Upper lobe of right lung (tissue), 1 donor: ENCODE measurements at regions not wholly inside any gene's neighbourhood (a gene's known extent, or its start where the extent isn't known, plus 50 kb on each side); places are given as distances from the start of the nearest gene placed in this dataset.

ENCODE experiments used
- ATAC-seq: fragments of 200-7000 bp; cut with Tn5 transposase; one replicate; pipeline ENCODE4 v1.9.1; 2020; ENCODE audit warnings: mild to moderate bottlenecking, moderate library complexity
- DNase-seq: peaks from one replicate; pipeline ENCODE4 v3.0.0-alpha.2; 2020
- H3K27ac ChIP-seq: fragments of 200-600 bp; one replicate; pipeline ENCODE4 v1.8.0; 2022
- H3K27me3 ChIP-seq: fragments of 200-600 bp; one replicate; pipeline ENCODE4 v1.8.0; 2022; ENCODE audit warnings: mild to moderate bottlenecking
- H3K36me3 ChIP-seq: fragments of 200-600 bp; one replicate; pipeline ENCODE4 v1.8.0; 2022
- H3K4me1 ChIP-seq: fragments of 200-600 bp; one replicate; pipeline ENCODE4 v1.8.0; 2022
- H3K4me3 ChIP-seq: fragments of 200-600 bp; one replicate; pipeline ENCODE4 v1.8.0; 2022; ENCODE audit warnings: mild to moderate bottlenecking
- H3K9me3 ChIP-seq: fragments of 200-600 bp; one replicate; pipeline ENCODE4 v1.8.0; 2022
- CTCF ChIP-seq: fragments of 200-600 bp; IDR thresholded peaks from one replicate; pipeline ENCODE4 v1.8.0; 2022; ENCODE audit warnings: antibody characterized with exemption
- intact Hi-C: fragments of 100-400 bp; cut with DNase I; formaldehyde crosslinking; loops from one replicate; pipeline ENCODE4 v1.11.0; 2022
- donor health status: DM: no; HTN: yes; CAD: no; lungs with severe emphysema.

DNA sequence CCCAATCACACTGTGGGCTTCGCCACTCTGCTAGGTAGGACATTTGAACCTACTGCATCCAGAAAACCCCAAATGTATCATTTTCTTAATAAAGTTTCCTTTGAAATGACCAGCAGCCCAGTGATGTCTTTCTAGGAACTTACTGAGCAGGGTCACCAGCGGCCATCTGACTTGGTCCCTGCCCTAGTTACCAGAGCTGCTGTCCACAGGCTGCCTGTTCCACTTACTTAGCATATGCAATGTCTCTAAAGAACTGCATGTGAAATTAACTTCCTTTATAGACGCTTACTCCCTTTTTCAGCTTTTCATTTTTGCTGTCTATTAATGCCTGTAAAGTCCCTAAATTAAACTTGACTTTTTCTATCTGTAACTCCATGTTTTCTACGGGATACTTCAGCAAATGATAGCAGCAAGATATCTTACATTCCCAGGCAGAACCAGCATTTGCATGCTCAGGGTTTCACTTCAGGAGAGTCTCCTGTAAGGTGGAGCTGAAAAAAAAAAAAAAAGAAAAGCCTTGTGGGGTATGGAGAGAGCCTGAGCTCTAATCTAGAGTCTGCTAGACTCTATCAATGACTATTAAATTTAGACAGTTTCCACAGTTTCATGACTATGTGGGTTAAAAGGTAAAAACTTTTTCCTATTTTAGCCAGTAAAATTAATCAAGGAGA, 125.0 kb downstream of the FAT3 start:
- DNase-seq (no peak), ATAC-seq (no peak)
- H3K27me3 ChIP-seq, result no peaks in the 10 kb centered on the region
- intact Hi-C loops, result no loop called here
- no peaks in the 10 kb centered on the region for H3K36me3 ChIP-seq
- no peaks in the 10 kb centered on the region for H3K9me3 ChIP-seq
- H3K4me3 ChIP-seq, result no peak overlapping the region
- no peak overlapping the region for H3K27ac ChIP-seq
- H3K4me1 ChIP-seq, result no peaks in the 10 kb centered on the region
- TF ChIP-seq CTCF, result no peak

DNA sequence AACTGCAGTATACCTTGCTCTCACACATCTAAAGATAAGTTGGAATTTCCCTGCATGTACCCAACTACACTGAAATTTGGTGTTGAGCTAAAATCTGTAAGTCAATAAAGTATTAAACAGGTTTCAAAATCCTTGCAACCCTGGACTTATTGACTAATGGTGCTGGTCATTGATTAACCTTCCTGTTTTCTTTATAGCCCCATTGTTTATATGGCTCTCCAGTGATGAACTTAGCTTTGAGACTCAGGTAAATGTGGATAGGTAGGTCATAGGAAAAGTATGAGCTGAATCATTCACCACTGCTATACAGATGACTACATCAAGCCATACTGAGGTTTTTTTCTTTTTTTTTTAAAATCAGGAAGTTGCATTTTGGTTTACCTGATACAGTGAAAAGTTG, 132.7 kb downstream of the FAT3 start:
- intact Hi-C loops, result no loop called here
- Histone ChIP-seq H3K9me3 (no peaks in the 10 kb centered on the region), H3K27me3 (no peaks in the 10 kb centered on the region), H3K4me3 (no peak overlapping the region), H3K27ac (no peak overlapping the region), H3K36me3 (no peaks in the 10 kb centered on the region), H3K4me1 (no peaks in the 10 kb centered on the region)
- no peak for ATAC-seq
- no peak for DNase-seq
- no peak for TF ChIP-seq CTCF

- H3K27ac ChIP-seq, result no peak overlapping the region
- no peaks in the 10 kb centered on the region for H3K36me3 ChIP-seq
- TF ChIP-seq CTCF, result no peak
- intact Hi-C loops, result no loop called here
- DNase-seq, result no peak
- H3K4me1 ChIP-seq, result no peaks in the 10 kb centered on the region
- no peaks in the 10 kb centered on the region for H3K9me3 ChIP-seq
- H3K4me3 ChIP-seq, result no peak overlapping the region
- no peak for ATAC-seq
- no peaks in the 10 kb centered on the region for H3K27me3 ChIP-seq
Measured at GRCh38 chr11:92357841-92358240, 133.2 kb downstream of the FAT3 start.

DNA sequence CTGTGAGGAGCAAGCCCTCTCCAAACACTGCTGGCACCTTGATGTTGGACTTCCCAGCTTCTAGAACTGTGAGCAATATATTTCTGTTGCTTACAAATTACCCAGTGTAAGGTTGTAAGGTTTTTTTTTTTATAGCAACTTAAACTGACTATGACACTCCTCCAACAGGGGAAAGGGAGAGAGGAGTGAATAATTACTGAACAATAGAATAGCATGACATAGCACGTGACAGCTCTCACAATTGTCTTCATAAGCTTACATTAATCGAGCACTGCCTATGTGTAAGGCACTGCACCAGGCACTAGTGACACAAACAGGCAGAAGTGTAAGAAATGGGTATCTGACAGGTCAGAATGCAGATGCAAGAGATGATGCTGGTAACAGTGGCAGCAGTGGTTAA, 136.9 kb downstream of the FAT3 start:
- intact Hi-C loops, result no loop called here
- Histone ChIP-seq H3K9me3 (no peaks in the 10 kb centered on the region), H3K27me3 (no peaks in the 10 kb centered on the region), H3K27ac (no peak overlapping the region), H3K36me3 (no peaks in the 10 kb centered on the region), H3K4me1 (no peaks in the 10 kb centered on the region), H3K4me3 (no peak overlapping the region)
- DNase-seq, result no peak
- TF ChIP-seq CTCF, result no peak
- no peak for ATAC-seq

GRCh38 chr11:92362989-92363388, 138.4 kb downstream of the FAT3 start:
- Histone ChIP-seq H3K27me3 (no peaks in the 10 kb centered on the region), H3K9me3 (no peaks in the 10 kb centered on the region), H3K36me3 (no peaks in the 10 kb centered on the region), H3K4me3 (no peak overlapping the region), H3K27ac (no peak overlapping the region), H3K4me1 (no peaks in the 10 kb centered on the region)
- DNase-seq (no peak), ATAC-seq (no peak)
- intact Hi-C loops, result no loop called here
- no peak for TF ChIP-seq CTCF

- Histone ChIP-seq H3K4me1 (no peaks in the 10 kb centered on the region), H3K27ac (no peak overlapping the region), H3K36me3 (no peaks in the 10 kb centered on the region), H3K4me3 (no peak overlapping the region), H3K27me3 (no peaks in the 10 kb centered on the region), H3K9me3 (no peaks in the 10 kb centered on the region)
- ATAC-seq (no peak), DNase-seq (no peak)
- TF ChIP-seq CTCF, result no peak
- intact Hi-C loops, result no loop called here
Measured at GRCh38 chr11:92364177-92364576, 139.6 kb downstream of the FAT3 start.
